Karpas-422 (cell line): ENCODE measurements at regions not wholly inside any gene's neighbourhood (a gene's known extent, or its start where the extent isn't known, plus 50 kb on each side); places are given as distances from the start of the nearest gene placed in this dataset.

Experiments
- DNase-seq: peaks from one replicate; pipeline ENCODE4 v3.0.0-alpha.2; 2015
- H2AFZ ChIP-seq: fragments of 200-600 bp; sonication (generic); 2 replicates; pipeline ENCODE4 v1.6.1; 2014; ENCODE audit warnings: antibody characterized with exemption, low read length, mixed read lengths
- H3K27ac ChIP-seq: fragments of 200-600 bp; sonication (generic); 2 replicates; pipeline ENCODE4 v1.5.1; 2014; ENCODE audit warnings: mild to moderate bottlenecking, low read length, moderate library complexity
- H3K27me3 ChIP-seq: fragments of 200-600 bp; sonication (generic); 2 replicates; pipeline ENCODE4 v1.6.1; 2014; ENCODE audit warnings: low read length, mixed read lengths
- H3K36me3 ChIP-seq: fragments of 200-600 bp; sonication (generic); 2 replicates; pipeline ENCODE4 v1.6.1; 2014; ENCODE audit warnings: low read length, mixed read lengths; ENCODE audit not compliant: insufficient read depth
- H3K4me1 ChIP-seq: fragments of 200-600 bp; sonication (generic); 2 replicates; pipeline ENCODE4 v1.6.1; 2014; ENCODE audit warnings: mild to moderate bottlenecking, low read length, mixed read lengths
- H3K4me2 ChIP-seq: fragments of 200-600 bp; sonication (generic); 2 replicates; pipeline ENCODE4 v1.6.1; 2014; ENCODE audit warnings: low read length, low read depth, mild to moderate bottlenecking; ENCODE audit not compliant: poor library complexity, severe bottlenecking
- H3K4me3 ChIP-seq: fragments of 200-600 bp; sonication (generic); 2 replicates; pipeline ENCODE4 v1.5.1; 2014; ENCODE audit warnings: mild to moderate bottlenecking, antibody characterized with exemption, low read length, mixed read lengths
- H3K79me2 ChIP-seq: fragments of 200-600 bp; sonication (generic); 2 replicates; pipeline ENCODE4 v1.6.1; 2014; ENCODE audit warnings: mild to moderate bottlenecking, low read length, mixed read lengths
- H3K9ac ChIP-seq: fragments of 200-600 bp; sonication (generic); 2 replicates; pipeline ENCODE4 v1.6.0; 2014; ENCODE audit warnings: low read length
- H3K9me2 ChIP-seq: fragments of 200-600 bp; sonication (generic), shearing (Covaris generic); replicated peaks from 2 replicates; pipeline ENCODE4 v1.6.0; 2014; ENCODE audit warnings: mild to moderate bottlenecking, low read length, moderate library complexity; ENCODE audit not compliant: insufficient read depth
- H3K9me3 ChIP-seq: fragments of 300-700, 200-600 bp; sonication (generic); 2 replicates; pipeline ENCODE4 v1.6.1; 2014; ENCODE audit warnings: low read length, mixed read lengths
- H4K20me1 ChIP-seq: fragments of 200-600 bp; sonication (generic); 2 replicates; pipeline ENCODE4 v1.6.1; 2014; ENCODE audit warnings: mild to moderate bottlenecking, antibody characterized with exemption, low read length, low read depth; ENCODE audit not compliant: insufficient read depth

DNA sequence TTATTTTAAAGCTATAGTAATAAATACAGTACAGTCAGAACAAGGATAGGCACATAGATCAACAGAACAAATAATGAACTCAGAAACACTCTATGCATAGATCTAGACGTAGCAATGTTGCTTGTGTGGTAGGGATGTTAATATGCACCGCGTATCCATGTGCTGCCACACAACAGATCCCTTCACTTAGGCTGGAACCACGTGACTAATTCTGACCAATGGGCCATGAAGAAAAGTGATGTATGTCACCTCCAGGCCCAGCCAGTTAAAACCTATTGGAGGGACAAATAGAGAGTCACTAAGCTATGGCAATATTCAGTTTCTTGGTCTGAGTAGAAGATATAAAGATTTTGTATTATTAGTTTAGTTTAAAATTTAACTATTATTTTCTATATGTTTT is 91.4 kb downstream of the ADAMTS1 start:
- Histone ChIP-seq H3K4me2 (no peak overlapping the region), H3K4me3 (no peak overlapping the region), H3K27me3 (no peaks in the 10 kb centered on the region), H3K9me2 (no peaks in the 10 kb centered on the region; the same call in 1 of the 2 replicates), H4K20me1 (no peaks in the 10 kb centered on the region), H3K27ac (no peak overlapping the region), H3K4me1 (no peaks in the 10 kb centered on the region), H3K36me3 (no peaks in the 10 kb centered on the region), H3K9me3 (peaks cover 11% of the 10 kb centered on the region; the same call in 1 of the 2 replicates), H2AFZ (no peak overlapping the region), H3K79me2 (no peaks in the 10 kb centered on the region), H3K9ac (no peak overlapping the region)
- DNase-seq, result no peak

DNA sequence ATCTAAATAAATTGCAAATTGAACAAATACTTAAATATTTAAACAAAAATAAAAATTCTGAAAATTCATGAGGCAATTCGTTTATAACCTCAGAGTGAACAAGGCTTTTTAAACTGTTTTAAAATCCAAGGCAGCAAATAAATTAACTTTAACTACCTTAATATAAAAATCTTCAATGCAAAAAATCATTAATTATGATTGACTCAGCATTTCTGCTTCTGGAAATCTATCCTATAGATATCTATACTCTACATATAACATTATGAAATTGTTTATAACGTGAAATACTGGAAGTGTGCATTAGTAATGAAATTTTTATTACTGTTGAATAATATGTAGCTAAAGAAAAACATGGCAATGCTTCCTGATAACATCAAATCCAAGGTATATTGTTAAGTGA is 92.4 kb downstream of the ADAMTS1 start:
- H3K27ac ChIP-seq, result no peak overlapping the region
- H3K9me3 ChIP-seq, result peaks cover 11% of the 10 kb centered on the region; the same call in 1 of the 2 replicates
- H2AFZ ChIP-seq, result no peak overlapping the region

DNA sequence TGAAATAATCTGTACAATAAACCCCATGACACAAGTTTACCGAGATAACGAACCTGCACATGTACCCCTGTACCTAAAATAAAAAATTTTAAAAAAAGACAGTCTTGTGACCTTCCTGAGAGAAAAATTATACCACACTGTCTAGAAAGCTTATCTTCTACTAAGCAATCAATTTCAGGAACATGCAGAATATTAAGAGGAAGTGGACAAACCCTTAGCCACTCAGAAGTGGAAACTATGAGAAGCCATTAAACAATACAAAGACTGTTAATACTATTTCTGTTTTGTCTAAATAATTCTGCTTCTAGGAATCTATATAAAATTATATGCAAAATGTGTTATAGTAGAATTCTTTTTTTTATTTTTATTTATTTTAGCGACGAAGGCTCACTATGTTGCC is 93.9 kb downstream of the ADAMTS1 start:
- Histone ChIP-seq H3K9ac (no peak overlapping the region), H3K36me3 (no peaks in the 10 kb centered on the region), H4K20me1 (no peaks in the 10 kb centered on the region), H3K4me3 (no peak overlapping the region), H3K9me3 (peaks cover 8% of the 10 kb centered on the region; the same call in 1 of the 2 replicates), H3K4me1 (no peaks in the 10 kb centered on the region), H2AFZ (no peak overlapping the region), H3K27me3 (no peaks in the 10 kb centered on the region), H3K4me2 (no peak overlapping the region), H3K27ac (no peak overlapping the region), H3K79me2 (no peaks in the 10 kb centered on the region), H3K9me2 (no peaks in the 10 kb centered on the region; the same call in 1 of the 2 replicates)
- DNase-seq, result no peak

More for the DNA sequence above, 92.4 kb downstream of the ADAMTS1 start:
- no peaks in the 10 kb centered on the region for H3K27me3 ChIP-seq
- H3K4me3 ChIP-seq, result no peak overlapping the region
- H4K20me1 ChIP-seq, result no peaks in the 10 kb centered on the region
- no peak for DNase-seq
- no peaks in the 10 kb centered on the region; the same call in 1 of the 2 replicates for H3K9me2 ChIP-seq
- no peak overlapping the region for H3K4me2 ChIP-seq
- H3K9ac ChIP-seq, result no peak overlapping the region
- no peaks in the 10 kb centered on the region for H3K4me1 ChIP-seq
- H3K79me2 ChIP-seq, result no peaks in the 10 kb centered on the region
- no peaks in the 10 kb centered on the region for H3K36me3 ChIP-seq

DNA sequence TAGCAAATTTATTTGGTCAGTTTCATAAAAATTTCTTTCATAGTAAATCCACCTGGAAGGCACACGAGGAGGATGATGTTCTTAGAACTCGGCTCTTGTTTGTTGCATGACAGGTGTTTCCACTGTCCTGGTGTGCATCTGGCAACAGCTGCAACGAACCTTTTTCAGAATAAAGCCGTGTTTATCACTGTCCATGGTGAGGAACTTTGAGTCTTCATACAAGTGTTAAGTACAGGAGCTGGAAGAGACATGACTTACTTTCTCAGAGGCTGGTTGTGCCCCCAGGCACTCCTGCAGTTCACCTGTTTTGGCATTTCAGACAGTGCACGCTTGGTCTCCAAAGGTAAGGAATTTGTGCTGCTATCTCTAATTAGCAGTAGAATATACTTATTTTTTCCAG is 97.1 kb downstream of the ADAMTS1 start:
- Histone ChIP-seq H3K27ac (no peak overlapping the region), H3K4me1 (no peaks in the 10 kb centered on the region), H3K27me3 (no peaks in the 10 kb centered on the region), H3K4me3 (no peak overlapping the region), H3K79me2 (no peaks in the 10 kb centered on the region), H3K9ac (no peak overlapping the region), H4K20me1 (no peaks in the 10 kb centered on the region), H2AFZ (no peak overlapping the region), H3K36me3 (no peaks in the 10 kb centered on the region), H3K9me3 (no peaks in the 10 kb centered on the region; the same call in 1 of the 2 replicates), H3K4me2 (no peak overlapping the region), H3K9me2 (no peaks in the 10 kb centered on the region; the same call in 1 of the 2 replicates)
- DNase-seq, result no peak

DNA sequence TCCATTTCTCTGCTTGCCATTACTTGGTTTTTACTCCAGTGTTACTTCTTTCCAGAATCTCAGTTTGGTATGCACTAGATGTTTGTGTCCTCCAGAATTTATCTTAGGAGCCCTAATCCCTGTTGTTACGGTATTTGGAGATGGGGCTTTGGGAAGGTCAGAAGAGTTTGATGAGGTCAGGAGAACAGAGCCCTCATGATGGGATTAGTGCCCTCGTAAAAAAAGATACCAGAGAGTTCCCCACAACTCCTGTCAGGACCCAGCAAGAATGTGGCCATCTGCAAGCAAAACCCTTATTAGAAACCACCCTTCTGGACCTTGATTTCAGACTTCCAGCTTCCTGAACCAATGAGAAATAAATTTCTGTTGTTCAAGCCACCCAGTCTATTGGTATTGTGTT is 98.0 kb downstream of the ADAMTS1 start:
- H3K9me3 ChIP-seq, result no peaks in the 10 kb centered on the region; the same call in 1 of the 2 replicates
- no peak overlapping the region for H3K4me3 ChIP-seq
- H4K20me1 ChIP-seq, result no peaks in the 10 kb centered on the region
- no peaks in the 10 kb centered on the region; the same call in 1 of the 2 replicates for H3K9me2 ChIP-seq
- no peak for DNase-seq
- no peaks in the 10 kb centered on the region for H3K79me2 ChIP-seq
- H3K27ac ChIP-seq, result no peak overlapping the region
- no peaks in the 10 kb centered on the region for H3K36me3 ChIP-seq
- H3K4me2 ChIP-seq, result no peak overlapping the region
- H2AFZ ChIP-seq, result no peak overlapping the region
- no peaks in the 10 kb centered on the region for H3K27me3 ChIP-seq
- no peaks in the 10 kb centered on the region for H3K4me1 ChIP-seq
- no peak overlapping the region for H3K9ac ChIP-seq

DNA sequence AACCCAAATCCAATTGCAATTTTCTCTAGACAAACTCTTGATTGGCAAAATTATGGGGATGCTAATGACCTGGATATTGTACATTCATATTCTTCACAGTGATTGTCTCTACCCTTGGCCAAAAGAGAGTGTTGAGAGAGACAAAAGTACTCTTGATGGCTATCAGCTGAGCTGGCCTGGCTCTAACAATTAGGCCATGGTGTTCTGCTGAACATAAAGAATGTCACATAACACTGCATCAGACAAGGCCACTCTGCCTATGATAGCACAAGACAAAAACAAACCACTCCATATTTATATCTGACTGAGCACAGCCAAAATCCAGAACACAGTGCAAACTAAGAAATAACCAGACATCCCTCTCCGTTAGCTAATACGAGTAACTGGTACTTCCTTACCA is 101.7 kb downstream of the ADAMTS1 start:
- Histone ChIP-seq H3K4me3 (no peak overlapping the region), H3K4me1 (no peaks in the 10 kb centered on the region), H2AFZ (no peak overlapping the region), H3K36me3 (no peaks in the 10 kb centered on the region), H4K20me1 (no peaks in the 10 kb centered on the region), H3K4me2 (no peak overlapping the region), H3K9me3 (peaks cover 11% of the 10 kb centered on the region), H3K9me2 (no peaks in the 10 kb centered on the region), H3K27me3 (no peaks in the 10 kb centered on the region), H3K27ac (no peak overlapping the region), H3K9ac (no peak overlapping the region), H3K79me2 (no peaks in the 10 kb centered on the region)
- no peak for DNase-seq

DNA sequence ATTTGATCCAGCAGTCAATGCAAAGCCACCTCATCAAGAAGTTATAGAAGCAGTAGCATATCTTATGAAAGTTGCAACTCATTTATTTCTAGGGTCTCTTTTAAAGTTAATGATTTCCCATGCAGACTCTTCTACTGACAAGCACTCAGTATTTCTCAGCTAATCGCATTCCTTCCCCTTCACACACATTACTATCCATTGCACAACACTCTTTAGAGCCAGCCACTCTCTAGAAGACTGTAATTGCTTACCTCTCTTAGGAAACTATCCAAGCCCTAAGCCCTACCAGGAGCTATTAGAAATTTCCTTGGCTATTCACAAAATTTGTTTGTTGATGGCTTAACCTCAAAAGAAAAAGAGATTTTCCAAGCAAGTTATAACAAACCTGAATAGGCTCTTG is 106.0 kb downstream of the ADAMTS1 start:
- no peak overlapping the region for H3K4me2 ChIP-seq
- DNase-seq, result no peak
- no peaks in the 10 kb centered on the region for H4K20me1 ChIP-seq
- no peaks in the 10 kb centered on the region for H3K79me2 ChIP-seq
- no peaks in the 10 kb centered on the region; the same call in 1 of the 2 replicates for H3K9me2 ChIP-seq
- no peak overlapping the region for H3K27ac ChIP-seq
- no peaks in the 10 kb centered on the region for H3K4me1 ChIP-seq
- no peak overlapping the region for H2AFZ ChIP-seq
- no peaks in the 10 kb centered on the region for H3K27me3 ChIP-seq
- no peak overlapping the region for H3K4me3 ChIP-seq
- no peaks in the 10 kb centered on the region for H3K36me3 ChIP-seq
- peaks cover 17% of the 10 kb centered on the region for H3K9me3 ChIP-seq
- H3K9ac ChIP-seq, result no peak overlapping the region

DNA sequence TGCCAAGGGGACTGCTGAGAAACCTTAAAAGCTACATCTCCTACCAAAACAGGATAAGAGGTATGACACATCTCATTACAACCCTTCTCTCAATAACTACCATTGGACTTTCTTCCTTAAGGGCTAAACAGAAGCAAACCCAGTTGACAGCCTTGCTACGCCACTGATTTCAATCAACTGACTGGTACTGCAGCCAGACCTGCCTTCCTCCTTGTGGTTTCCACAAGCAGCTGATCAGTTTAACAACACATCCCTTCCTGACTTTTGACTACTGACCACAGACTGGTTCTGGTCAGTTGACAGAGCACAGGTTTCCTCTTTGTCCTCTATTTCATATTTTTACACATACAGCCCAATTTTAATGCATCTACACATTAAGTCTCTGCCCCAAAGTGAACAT is 108.8 kb downstream of the ADAMTS1 start:
- no peaks in the 10 kb centered on the region for H4K20me1 ChIP-seq
- H3K27me3 ChIP-seq, result no peaks in the 10 kb centered on the region
- peaks cover 16% of the 10 kb centered on the region for H3K9me3 ChIP-seq
- no peak overlapping the region for H3K27ac ChIP-seq
- no peak overlapping the region for H3K4me2 ChIP-seq
- no peak for DNase-seq
- no peaks in the 10 kb centered on the region; the same call in 1 of the 2 replicates for H3K9me2 ChIP-seq
- H3K79me2 ChIP-seq, result no peaks in the 10 kb centered on the region
- H3K4me3 ChIP-seq, result no peak overlapping the region
- no peak overlapping the region for H2AFZ ChIP-seq
- H3K36me3 ChIP-seq, result no peaks in the 10 kb centered on the region
- H3K9ac ChIP-seq, result no peak overlapping the region
- H3K4me1 ChIP-seq, result no peaks in the 10 kb centered on the region
